ENCODE measurements at regions not wholly inside any gene's neighbourhood (a gene's known extent, or its start where the extent isn't known, plus 50 kb on each side); places are given as distances from the start of the nearest gene placed in this dataset.
"Not testable (repeated sequence)": the region's sequence is repeated elsewhere in the genome, so short reads cannot be mapped to it uniquely, and the experiment has no call there.

DNA sequence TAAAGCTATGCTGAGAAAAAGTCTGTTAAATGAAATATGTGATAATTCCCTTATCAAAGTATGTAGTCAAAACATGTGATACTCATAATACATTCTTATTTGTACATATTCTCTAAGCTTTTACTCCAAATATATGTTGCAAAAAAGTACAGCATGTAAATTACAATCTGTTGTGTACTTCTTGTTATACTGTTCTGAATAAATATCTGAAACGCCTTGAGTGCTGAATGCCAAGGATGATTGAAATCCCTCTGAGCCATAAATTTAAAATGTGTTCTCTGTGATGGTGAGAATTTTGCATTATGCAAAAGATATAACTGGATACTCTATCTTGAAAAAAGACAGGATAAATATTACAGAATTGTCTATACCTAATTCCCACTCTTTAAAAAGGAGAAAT, 1128.0 kb downstream of the STPG2 start:
- TF ChIP-seq CTCF (IDR thresholded peaks at IDR 0.05; ENCODE audit: low read depth, low read length), result no peak
- H3K9me3 ChIP-seq, result no peaks in the 10 kb centered on the region
- peaks cover 6% of the 10 kb centered on the region; the same call in 1 of the 2 replicates for H3K4me1 ChIP-seq
- H3K36me3 ChIP-seq, result no peaks in the 10 kb centered on the region
- H3K27me3 ChIP-seq, result no peaks in the 10 kb centered on the region
- H3K4me3 ChIP-seq (ENCODE audit: low read depth, low read length), result no peak overlapping the region
- no peak for DNase-seq

GRCh38 chr4:97016186-97016907, 1126.9 kb downstream of the STPG2 start:
- Histone ChIP-seq H3K36me3 (no peaks in the 10 kb centered on the region), H3K9me3 (no peaks in the 10 kb centered on the region), H3K27me3 (no peaks in the 10 kb centered on the region), H3K4me1 (peaks cover 6% of the 10 kb centered on the region; the same call in 1 of the 2 replicates), H3K4me3 (ENCODE audit: low read depth, low read length) (no peak overlapping the region)
- TF ChIP-seq CTCF (IDR thresholded peaks at IDR 0.05; ENCODE audit: low read depth, low read length), result no peak
- DNase-seq, result no peak

DNA sequence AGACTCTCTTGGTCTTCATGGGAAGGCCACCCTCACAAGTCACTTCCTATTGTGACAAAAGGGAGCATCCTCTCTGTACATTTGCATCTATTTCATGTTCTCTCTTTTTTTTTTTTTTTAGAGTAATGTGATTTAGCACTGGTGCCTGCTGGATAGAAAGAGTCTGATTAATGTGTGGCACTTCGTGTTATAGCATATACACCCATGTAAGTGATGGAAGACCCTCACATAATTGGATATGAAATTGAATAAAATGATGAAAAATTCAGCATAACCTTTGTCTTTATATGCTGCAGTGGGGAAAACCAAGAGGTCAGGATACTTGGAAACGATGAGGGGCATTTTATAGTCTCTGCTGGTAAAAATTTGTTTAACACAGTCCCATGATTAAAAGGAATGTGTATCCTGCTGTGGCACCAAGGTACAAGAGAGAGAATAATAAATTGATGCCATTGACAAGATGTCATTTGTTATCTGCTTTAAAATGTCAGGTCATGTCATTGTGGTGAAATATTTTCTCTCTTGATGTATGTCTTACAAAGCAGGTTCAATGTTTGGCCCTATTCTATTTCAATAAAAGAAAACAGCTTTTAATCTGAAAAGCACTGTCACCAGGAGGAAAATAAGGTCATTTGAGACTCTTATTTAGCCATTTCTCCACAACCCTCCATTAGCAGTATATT, 1115.4 kb downstream of the STPG2 start:
- no peak for TF ChIP-seq CTCF (IDR thresholded peaks at IDR 0.05; ENCODE audit: low read depth, low read length)
- H3K36me3 ChIP-seq, result no peaks in the 10 kb centered on the region
- no peak for DNase-seq
- H3K27me3 ChIP-seq, result no peaks in the 10 kb centered on the region
- no peaks in the 10 kb centered on the region for H3K9me3 ChIP-seq
- H3K4me3 ChIP-seq (ENCODE audit: low read depth, low read length), result no peak overlapping the region
- H3K4me1 ChIP-seq, result no peaks in the 10 kb centered on the region

DNA sequence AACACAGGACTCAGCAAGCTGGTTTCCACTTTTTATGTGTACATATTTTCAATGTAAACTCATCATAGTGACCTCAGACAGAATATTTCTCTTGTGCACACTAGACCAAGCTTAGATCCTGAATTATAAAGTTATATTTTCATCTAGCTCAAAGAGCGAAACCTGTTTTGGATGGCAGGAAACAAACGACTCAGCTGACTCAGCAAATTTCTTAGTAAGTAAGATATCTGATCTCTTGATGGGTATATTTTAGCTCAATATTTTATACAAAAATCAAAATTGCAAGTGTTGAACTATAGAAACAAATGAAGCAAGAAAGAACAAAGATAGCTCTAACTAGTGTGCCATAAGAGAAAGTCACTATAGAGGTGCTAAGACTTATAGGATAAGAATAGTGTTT, 1114.5 kb downstream of the STPG2 start:
- no peaks in the 10 kb centered on the region for H3K4me1 ChIP-seq
- H3K9me3 ChIP-seq, result no peaks in the 10 kb centered on the region
- H3K36me3 ChIP-seq, result no peaks in the 10 kb centered on the region
- no peaks in the 10 kb centered on the region for H3K27me3 ChIP-seq
- no peak overlapping the region for H3K4me3 ChIP-seq (ENCODE audit: low read depth, low read length)
- DNase-seq, result no peak
- TF ChIP-seq CTCF (IDR thresholded peaks at IDR 0.05; ENCODE audit: low read depth, low read length), result no peak

DNA sequence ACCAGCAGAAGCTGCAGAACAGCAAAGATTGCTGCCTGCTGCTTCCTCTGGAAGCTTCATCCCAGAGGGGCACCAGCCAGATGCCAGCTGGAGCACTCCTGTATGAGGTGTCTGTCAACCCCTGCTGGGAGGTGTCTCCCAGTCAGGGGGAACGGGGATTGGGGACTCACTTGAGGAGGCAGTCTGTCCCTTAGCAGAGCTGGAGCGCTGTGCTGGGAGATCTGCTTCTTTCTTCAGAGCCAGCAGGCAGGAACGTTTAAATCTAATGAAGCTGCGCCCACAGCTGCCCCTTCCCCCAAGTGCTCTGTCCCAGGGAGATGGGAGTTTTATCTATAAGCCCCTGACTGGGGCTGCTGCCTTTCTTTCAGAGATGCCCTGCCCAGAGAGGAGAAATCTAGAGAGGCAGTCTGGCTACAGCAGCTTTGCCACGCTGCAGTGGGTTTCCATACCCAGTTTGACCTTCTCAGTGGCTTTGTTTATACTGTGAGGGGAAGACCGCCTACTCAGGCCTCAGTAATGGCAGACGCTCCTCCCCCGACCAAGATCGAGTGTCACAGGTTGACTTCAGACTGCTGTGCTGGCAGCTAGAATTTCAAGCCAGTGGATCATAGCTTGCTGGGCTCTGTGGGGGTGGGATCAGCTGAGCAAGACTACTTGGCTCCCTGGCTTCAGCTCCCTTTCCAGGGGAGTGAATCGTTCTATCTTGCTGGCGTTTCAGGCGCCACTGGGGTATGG, 1105.7 kb downstream of the STPG2 start:
- H3K36me3 ChIP-seq; H3K4me1 ChIP-seq; H3K9me3 ChIP-seq; H3K4me3 ChIP-seq (ENCODE audit: low read depth, low read length); DNase-seq; H3K27me3 ChIP-seq: not testable (repeated sequence)

DNA sequence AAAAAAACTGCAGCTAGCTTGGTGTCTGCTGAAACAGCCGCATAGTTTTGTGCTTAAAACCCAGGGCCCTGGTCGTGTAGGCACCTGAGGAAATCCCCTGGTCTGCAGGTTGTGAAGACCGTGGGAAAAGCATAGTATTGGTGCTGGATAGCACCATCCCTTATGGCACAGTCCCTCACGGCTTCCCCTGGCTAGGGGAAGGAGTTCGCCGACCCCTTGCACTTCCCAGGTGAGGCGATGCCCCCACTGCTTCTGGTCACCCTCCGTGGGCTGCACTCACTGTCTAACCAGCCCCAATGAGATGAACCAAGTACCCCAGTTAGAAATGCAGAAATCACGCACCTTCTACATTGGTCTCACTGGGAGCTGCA, 1105.1 kb downstream of the STPG2 start:
- no peak for TF ChIP-seq CTCF (IDR thresholded peaks at IDR 0.05; ENCODE audit: low read depth, low read length)
- Histone ChIP-seq H3K36me3 (no peaks in the 10 kb centered on the region), H3K4me3 (ENCODE audit: low read depth, low read length) (no peak overlapping the region), H3K4me1 (no peaks in the 10 kb centered on the region; the same call in 1 of the 2 replicates), H3K27me3 (no peaks in the 10 kb centered on the region), H3K9me3 (no peaks in the 10 kb centered on the region)
- no peak for DNase-seq

Measured in BE2C (cell line).